ENCODE measurements at regions not wholly inside any gene's neighbourhood (a gene's known extent, or its start where the extent isn't known, plus 50 kb on each side); places are given as distances from the start of the nearest gene placed in this dataset.

- no peaks in the 10 kb centered on the region for H3K36me3 ChIP-seq (ENCODE audit: control insufficient read depth, insufficient read depth, low read length)
- no peaks in the 10 kb centered on the region for H3K27me3 ChIP-seq (replicated peaks; ENCODE audit: control insufficient read depth, insufficient read depth, low read length)
- TF ChIP-seq CTCF (IDR thresholded peaks at IDR 0.05; ENCODE audit: insufficient read depth, low read length, poor library complexity, severe bottlenecking): no peak
- no peak for DNase-seq (ENCODE audit: extremely low read depth, insufficient read length)
- no peak overlapping the region for H3K4me3 ChIP-seq (replicated peaks; ENCODE audit: low read depth, low read length)
Measured at GRCh38 chr12:97335115-97335514, 127.5 kb upstream of the RMST start.

- TF ChIP-seq CTCF (IDR thresholded peaks at IDR 0.05; ENCODE audit: insufficient read depth, low read length, poor library complexity, severe bottlenecking): no peak
- no peaks in the 10 kb centered on the region for H3K27me3 ChIP-seq (replicated peaks; ENCODE audit: control insufficient read depth, insufficient read depth, low read length)
- H3K4me3 ChIP-seq (replicated peaks; ENCODE audit: low read depth, low read length): no peak overlapping the region
- no peak for DNase-seq (ENCODE audit: extremely low read depth, insufficient read length)
- H3K36me3 ChIP-seq (ENCODE audit: control insufficient read depth, insufficient read depth, low read length): no peaks in the 10 kb centered on the region
Measured at GRCh38 chr12:97336900-97337751, 125.5 kb upstream of the RMST start.

GRCh38 chr12:97342130-97342529 lies 120.5 kb upstream of the RMST start:
- no peak for DNase-seq (ENCODE audit: extremely low read depth, insufficient read length)
- Histone ChIP-seq H3K27me3 (replicated peaks; ENCODE audit: control insufficient read depth, insufficient read depth, low read length) (no peaks in the 10 kb centered on the region), H3K4me3 (replicated peaks; ENCODE audit: low read depth, low read length) (no peak overlapping the region), H3K36me3 (ENCODE audit: control insufficient read depth, insufficient read depth, low read length) (no peaks in the 10 kb centered on the region)
- TF ChIP-seq CTCF (IDR thresholded peaks at IDR 0.05; ENCODE audit: insufficient read depth, low read length, poor library complexity, severe bottlenecking): no peak

GRCh38 chr12:97347956-97348355 lies 114.6 kb upstream of the RMST start:
- no peak for DNase-seq (ENCODE audit: extremely low read depth, insufficient read length)

GRCh38 chr12:97358361-97358760 lies 104.2 kb upstream of the RMST start:
- DNase-seq (ENCODE audit: extremely low read depth, insufficient read length): no peak
- Histone ChIP-seq H3K4me3 (replicated peaks; ENCODE audit: low read depth, low read length) (no peak overlapping the region), H3K27me3 (replicated peaks; ENCODE audit: control insufficient read depth, insufficient read depth, low read length) (no peaks in the 10 kb centered on the region; the same call in 1 of the 2 replicates), H3K36me3 (ENCODE audit: control insufficient read depth, insufficient read depth, low read length) (no peaks in the 10 kb centered on the region)
- TF ChIP-seq CTCF (IDR thresholded peaks at IDR 0.05; ENCODE audit: insufficient read depth, low read length, poor library complexity, severe bottlenecking): no peak

More at GRCh38 chr12:97347956-97348355, 114.6 kb upstream of the RMST start:
- Histone ChIP-seq H3K4me3 (replicated peaks; ENCODE audit: low read depth, low read length) (no peak overlapping the region), H3K27me3 (replicated peaks; ENCODE audit: control insufficient read depth, insufficient read depth, low read length) (no peaks in the 10 kb centered on the region), H3K36me3 (ENCODE audit: control insufficient read depth, insufficient read depth, low read length) (no peaks in the 10 kb centered on the region)
- no peak for TF ChIP-seq CTCF (IDR thresholded peaks at IDR 0.05; ENCODE audit: insufficient read depth, low read length, poor library complexity, severe bottlenecking)

All from GM06990 (cell line).